ENCODE measurements at regions not wholly inside any gene's neighbourhood (a gene's known extent, or its start where the extent isn't known, plus 50 kb on each side); places are given as distances from the start of the nearest gene placed in this dataset.

DNA sequence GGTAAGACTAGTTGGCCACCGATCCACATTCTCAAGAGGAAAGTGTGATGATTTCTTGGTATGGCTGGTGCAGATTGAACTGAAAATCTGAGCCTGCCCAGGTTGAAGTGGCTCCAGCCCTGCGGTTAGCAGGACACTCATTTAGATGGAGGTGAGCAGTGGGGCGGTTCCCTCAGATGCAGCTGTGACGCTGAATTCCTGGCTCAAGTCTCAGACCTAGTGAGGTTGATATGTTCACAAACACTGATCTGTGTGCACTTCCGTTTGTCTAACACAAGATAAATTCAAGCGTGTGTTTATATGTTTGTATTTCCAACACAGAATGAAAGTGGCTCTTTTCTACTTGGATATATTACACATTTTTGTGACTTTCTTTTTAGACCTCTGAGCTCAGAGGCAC, 83.4 kb upstream of the FRMD1 start:
- TF ChIP-seq CTCF (IDR thresholded peaks at IDR 0.05), result no peak
- TF ChIP-seq ETV6 (CRISPR knock-in tag; IDR thresholded peaks at IDR 0.05), result no peak
- no peak for TF ChIP-seq CREB1 (CRISPR knock-in tag; IDR thresholded peaks at IDR 0.05)
- no peak for TF ChIP-seq ZBTB21 (CRISPR knock-in tag; IDR thresholded peaks at IDR 0.05; ENCODE audit: borderline replicate concordance)
- no peak for TF ChIP-seq ZNF532 (CRISPR knock-in tag; IDR thresholded peaks at IDR 0.05; ENCODE audit: borderline replicate concordance)
- TF ChIP-seq KAT7 (CRISPR knock-in tag; IDR thresholded peaks at IDR 0.05; ENCODE audit: borderline replicate concordance), result no peak
- TF ChIP-seq, protein P1, sequence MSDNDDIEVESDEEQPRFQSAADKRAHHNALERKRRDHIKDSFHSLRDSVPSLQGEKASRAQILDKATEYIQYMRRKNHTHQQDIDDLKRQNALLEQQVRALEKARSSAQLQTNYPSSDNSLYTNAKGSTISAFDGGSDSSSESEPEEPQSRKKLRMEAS (CRISPR knock-in tag; IDR thresholded peaks at IDR 0.05), result no peak
- TF ChIP-seq ATF1 (CRISPR knock-in tag; IDR thresholded peaks at IDR 0.05), result no peak
